Liver (tissue), 8 donors: ENCODE measurements at regions not wholly inside any gene's neighbourhood (a gene's known extent, or its start where the extent isn't known, plus 50 kb on each side); places are given as distances from the start of the nearest gene placed in this dataset.
"Not testable (repeated sequence)": the region's sequence is repeated elsewhere in the genome, so short reads cannot be mapped to it uniquely, and the experiment has no call there.

ENCODE experiments used
- DNase-seq: peaks from one replicate; pipeline ENCODE4 v3.0.0-alpha.2; 2017; ENCODE audit warnings: low spot score
- H3K27ac ChIP-seq, 2 donors: one replicate each; pipeline ENCODE4 v1.7.0; 2013; ENCODE audit warnings: inconsistent platforms in 2 of 2, low read length in 2 of 2, control low read depth in 1 of 2, low read depth in 1 of 2, mild to moderate bottlenecking in 1 of 2
- H3K27me3 ChIP-seq, 4 donors: one replicate each; pipeline versions ENCODE4 v1.6.1 to v1.7.0; 2013; ENCODE audit warnings: low read length in 3 of 4, inconsistent platforms in 1 of 4, mild to moderate bottlenecking in 1 of 4, moderate library complexity in 1 of 4; ENCODE audit not compliant: control insufficient read depth in 4 of 4, insufficient read depth in 4 of 4
- H3K36me3 ChIP-seq, 4 donors: one replicate each; pipeline versions ENCODE4 v1.6.1 to v1.7.0; 2013; ENCODE audit warnings: low read length in 3 of 4, mild to moderate bottlenecking in 3 of 4, low read depth in 1 of 4, moderate library complexity in 1 of 4; ENCODE audit not compliant: control insufficient read depth in 4 of 4, insufficient read depth in 3 of 4
- H3K4me1 ChIP-seq, 4 donors: one replicate each; pipeline versions ENCODE4 v1.6.1 to v1.7.0; 2013; ENCODE audit warnings: low read length in 3 of 4, mild to moderate bottlenecking in 3 of 4, moderate library complexity in 1 of 4; ENCODE audit not compliant: control insufficient read depth in 4 of 4, insufficient read depth in 4 of 4
- H3K4me3 ChIP-seq, 3 donors: one replicate each; pipeline versions ENCODE4 v1.6.1 to v1.7.0; 2013; ENCODE audit warnings: low read length in 3 of 3, control low read depth in 1 of 3, low read depth in 1 of 3, mild to moderate bottlenecking in 1 of 3
- H3K9ac ChIP-seq, 2 donors: one replicate each; pipeline ENCODE4 v1.7.0; 2013; ENCODE audit warnings: low read length in 2 of 2, mild to moderate bottlenecking in 2 of 2, moderate library complexity in 2 of 2, control low read depth in 1 of 2, low read depth in 1 of 2
- H3K9me3 ChIP-seq, 4 donors: one replicate each; pipeline versions ENCODE4 v1.6.1 to v1.7.0; 2013; ENCODE audit warnings: low read length in 3 of 4; ENCODE audit not compliant: control insufficient read depth in 4 of 4
- ATF3 ChIP-seq: IDR thresholded peaks from 2 replicates; pipeline ENCODE4 v1.6.1; 2016; ENCODE audit warnings: antibody characterized with exemption
- EGR1 ChIP-seq, 2 donors: IDR thresholded peaks; 2 replicates each; pipeline ENCODE4 v1.6.1; 2016 to 2018; ENCODE audit warnings: antibody characterized with exemption in 2 of 2, low read depth in 2 of 2
- FOXA1 ChIP-seq: IDR thresholded peaks from 2 replicates; pipeline ENCODE4 v1.6.1; 2016; ENCODE audit warnings: antibody characterized with exemption
- FOXA2 ChIP-seq: IDR thresholded peaks from 2 replicates; pipeline ENCODE4 v1.6.1; 2016; ENCODE audit warnings: antibody characterized with exemption
- GABPA ChIP-seq, 2 donors: IDR thresholded peaks in 1 of 2; conservative IDR thresholded peaks in 1 of 2; 2 replicates each; pipeline ENCODE4 v1.6.1; 2016; ENCODE audit warnings: antibody characterized with exemption in 2 of 2, mild to moderate bottlenecking in 1 of 2, moderate library complexity in 1 of 2
- HNF4A ChIP-seq, 2 donors: conservative IDR thresholded peaks; 2 replicates each; pipeline ENCODE4 v1.6.1; 2016; ENCODE audit warnings: antibody characterized with exemption in 2 of 2, mild to moderate bottlenecking in 2 of 2
- HNF4G ChIP-seq: IDR thresholded peaks from 2 replicates; pipeline ENCODE4 v1.6.1; 2016; ENCODE audit warnings: antibody characterized with exemption
- JUND ChIP-seq, 2 donors: IDR thresholded peaks; 2 replicates each; pipeline ENCODE4 v1.6.1; 2016; ENCODE audit warnings: antibody characterized with exemption in 2 of 2
- NR2F2 ChIP-seq: IDR thresholded peaks from 2 replicates; pipeline ENCODE4 v1.6.1; 2016; ENCODE audit warnings: antibody characterized with exemption
- RAD21 ChIP-seq, 2 donors: IDR thresholded peaks; 2 replicates each; pipeline ENCODE4 v1.6.1; 2016; ENCODE audit warnings: antibody characterized with exemption in 2 of 2, mild to moderate bottlenecking in 2 of 2
- REST ChIP-seq: IDR thresholded peaks from 2 replicates; pipeline ENCODE4 v1.6.1; 2016; ENCODE audit warnings: antibody characterized with exemption, mild to moderate bottlenecking
- RXRA ChIP-seq, 2 donors: IDR thresholded peaks; 2 replicates each; pipeline ENCODE4 v1.6.1; 2017 to 2018; ENCODE audit warnings: antibody characterized with exemption in 2 of 2, mild to moderate bottlenecking in 1 of 2
- SP1 ChIP-seq: IDR thresholded peaks from 2 replicates; pipeline ENCODE4 v1.6.1; 2018; ENCODE audit warnings: antibody characterized with exemption, mild to moderate bottlenecking
- TAF1 ChIP-seq: conservative IDR thresholded peaks from 2 replicates; pipeline ENCODE4 v1.6.1; 2016; ENCODE audit warnings: antibody characterized with exemption, mild to moderate bottlenecking
- YY1 ChIP-seq: IDR thresholded peaks from 2 replicates; pipeline ENCODE4 v1.6.1; 2016; ENCODE audit warnings: antibody characterized with exemption, mild to moderate bottlenecking
- ZBTB33 ChIP-seq: IDR thresholded peaks from 2 replicates; pipeline ENCODE4 v1.6.1; 2016; ENCODE audit warnings: antibody characterized with exemption
- WGBS: extraction: QIAGEN DNeasy Blood & Tissue Kit; methylation state at CpG from one replicate; pipeline ENCODE4 v1.1.7; 2013; 5-methylcytosine and 5-hydroxymethylcytosine counted together
- TF ChIP-seq, protein P1 (sequence below): fragments of 150-350 bp; IDR thresholded peaks from 2 replicates; pipeline ENCODE4 v1.5.1; 2017; ENCODE audit warnings: improper control_type of control experiment, low read depth, low read length; ENCODE audit not compliant: missing input control
- TF ChIP-seq, protein P2 (sequence below): IDR thresholded peaks from 2 replicates; pipeline ENCODE4 v1.6.1; 2016; ENCODE audit warnings: antibody characterized with exemption
- donor health status: healthy.
- donor health status: healthy.
- donor health status: healthy.
- donor health status: healthy.
- donor health status: healthy.

DNA sequence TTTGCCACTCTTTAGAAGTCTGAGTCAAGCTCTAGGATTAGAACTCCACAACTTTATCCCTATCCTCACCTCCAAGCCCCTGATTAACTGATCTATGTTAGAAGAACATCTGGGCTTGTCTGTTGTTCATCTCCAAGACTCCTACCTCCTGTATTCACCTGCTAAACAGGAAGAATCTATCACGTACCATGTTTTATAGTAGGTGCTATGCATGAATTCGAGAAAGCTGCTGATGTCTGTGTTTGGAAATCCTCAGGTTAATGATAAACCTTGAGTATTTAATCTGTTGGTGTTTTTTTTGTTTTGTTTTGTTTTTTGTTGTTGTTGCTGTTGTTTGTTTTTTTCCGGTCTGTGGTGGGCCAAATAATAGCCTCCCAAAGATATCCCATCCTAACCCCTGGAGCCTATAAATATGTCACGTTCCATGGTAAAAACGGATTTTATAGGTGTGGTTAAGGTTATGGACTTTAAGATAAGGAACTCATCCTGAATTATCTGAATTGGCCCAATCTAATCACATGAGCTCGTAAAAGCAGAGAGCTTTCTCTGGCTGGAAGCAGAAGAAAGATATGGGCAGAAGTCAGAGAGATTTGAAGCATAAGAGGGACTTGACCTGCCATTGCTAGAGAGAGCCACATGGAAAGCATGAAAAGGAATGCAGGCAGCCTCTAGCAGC is 101.2 kb upstream of the DUSP21 start:
- DNase-seq: no peak
- 45% methylated on average over 6 of the region's 6 CpGs for WGBS
- TF ChIP-seq FOXA2: no peak
- TF ChIP-seq ZBTB33: no peak
- TF ChIP-seq RAD21 (IDR thresholded peaks at IDR 0.05): no peak
- no peak for TF ChIP-seq REST
- TF ChIP-seq EGR1 (IDR thresholded peaks at IDR 0.05; ENCODE audit: low read depth in 2 of 2): no peak
- no peak for TF ChIP-seq FOXA1
- TF ChIP-seq RXRA (IDR thresholded peaks at IDR 0.05): no peak
- no peak for TF ChIP-seq ATF3
- no peak for TF ChIP-seq SP1
- TF ChIP-seq JUND (IDR thresholded peaks at IDR 0.05): no peak
- no peak for TF ChIP-seq NR2F2
- TF ChIP-seq HNF4G: no peak
- TF ChIP-seq GABPA (IDR thresholded peaks at IDR 0.05 in 1 of 2, conservative IDR thresholded peaks at IDR 0.05 in 1 of 2): no peak
- no peak for TF ChIP-seq YY1
- TF ChIP-seq, protein P1, sequence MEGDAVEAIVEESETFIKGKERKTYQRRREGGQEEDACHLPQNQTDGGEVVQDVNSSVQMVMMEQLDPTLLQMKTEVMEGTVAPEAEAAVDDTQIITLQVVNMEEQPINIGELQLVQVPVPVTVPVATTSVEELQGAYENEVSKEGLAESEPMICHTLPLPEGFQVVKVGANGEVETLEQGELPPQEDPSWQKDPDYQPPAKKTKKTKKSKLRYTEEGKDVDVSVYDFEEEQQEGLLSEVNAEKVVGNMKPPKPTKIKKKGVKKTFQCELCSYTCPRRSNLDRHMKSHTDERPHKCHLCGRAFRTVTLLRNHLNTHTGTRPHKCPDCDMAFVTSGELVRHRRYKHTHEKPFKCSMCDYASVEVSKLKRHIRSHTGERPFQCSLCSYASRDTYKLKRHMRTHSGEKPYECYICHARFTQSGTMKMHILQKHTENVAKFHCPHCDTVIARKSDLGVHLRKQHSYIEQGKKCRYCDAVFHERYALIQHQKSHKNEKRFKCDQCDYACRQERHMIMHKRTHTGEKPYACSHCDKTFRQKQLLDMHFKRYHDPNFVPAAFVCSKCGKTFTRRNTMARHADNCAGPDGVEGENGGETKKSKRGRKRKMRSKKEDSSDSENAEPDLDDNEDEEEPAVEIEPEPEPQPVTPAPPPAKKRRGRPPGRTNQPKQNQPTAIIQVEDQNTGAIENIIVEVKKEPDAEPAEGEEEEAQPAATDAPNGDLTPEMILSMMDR: no peak
- TF ChIP-seq, protein P2, sequence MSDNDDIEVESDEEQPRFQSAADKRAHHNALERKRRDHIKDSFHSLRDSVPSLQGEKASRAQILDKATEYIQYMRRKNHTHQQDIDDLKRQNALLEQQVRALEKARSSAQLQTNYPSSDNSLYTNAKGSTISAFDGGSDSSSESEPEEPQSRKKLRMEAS: no peak
- TF ChIP-seq TAF1: no peak
- TF ChIP-seq HNF4A (conservative IDR thresholded peaks at IDR 0.05): no peak

DNA sequence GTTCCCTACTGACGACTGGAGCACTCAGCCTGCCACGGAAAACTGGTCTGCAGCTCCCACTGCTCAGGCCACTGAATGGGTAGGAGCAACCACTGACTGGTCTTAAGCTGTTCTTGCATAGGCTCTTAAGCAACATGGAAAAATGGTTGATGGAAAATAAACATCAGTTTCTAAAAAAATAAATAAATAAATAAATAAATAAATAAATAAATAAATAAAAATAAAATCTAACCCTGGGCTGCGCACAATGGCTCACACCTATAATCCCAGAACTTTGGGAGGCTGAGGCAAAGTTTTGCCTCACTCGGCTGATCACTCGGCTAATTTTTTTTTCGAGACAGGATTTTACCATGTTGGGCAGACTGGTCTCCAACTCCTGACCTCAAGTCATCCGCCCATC is 102.0 kb upstream of the DUSP21 start:
- 87% methylated on average over 7 of the region's 7 CpGs for WGBS
- not testable (repeated sequence) for H3K27ac ChIP-seq, H3K4me3 ChIP-seq, H3K36me3 ChIP-seq, H3K4me1 ChIP-seq, H3K9me3 ChIP-seq, DNase-seq, H3K9ac ChIP-seq, H3K27me3 ChIP-seq

More for the DNA sequence above, 101.2 kb upstream of the DUSP21 start:
- no peak overlapping the region for H3K9ac ChIP-seq
- no peak overlapping the region for H3K4me3 ChIP-seq
- no peaks in the 10 kb centered on the region for H3K27me3 ChIP-seq
- no peaks in the 10 kb centered on the region for H3K9me3 ChIP-seq
- H3K27ac ChIP-seq: no peak overlapping the region
- no peaks in the 10 kb centered on the region for H3K4me1 ChIP-seq
- no peaks in the 10 kb centered on the region for H3K36me3 ChIP-seq

DNA sequence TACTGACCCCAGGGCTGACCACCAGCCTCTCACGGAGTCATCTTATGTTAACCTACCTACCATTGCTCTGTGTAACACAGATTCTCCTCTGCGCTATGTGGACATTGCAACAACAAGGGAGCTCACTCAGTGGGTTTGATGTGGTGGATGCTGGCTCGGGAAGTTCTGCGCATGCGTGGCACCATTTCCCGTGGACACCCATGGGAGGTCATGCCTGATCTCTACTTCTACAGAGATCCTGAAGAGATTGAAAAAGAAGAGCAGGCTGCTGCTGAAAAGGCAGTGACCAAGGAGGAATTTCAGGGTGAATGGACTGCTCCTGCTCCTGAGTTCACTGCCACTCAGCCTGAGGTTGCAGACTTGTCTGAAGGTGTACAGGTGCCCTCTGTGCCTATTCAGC is 102.4 kb upstream of the DUSP21 start:
- not testable (repeated sequence) for H3K36me3 ChIP-seq, H3K4me3 ChIP-seq, H3K27ac ChIP-seq, DNase-seq, H3K9ac ChIP-seq, H3K9me3 ChIP-seq, H3K4me1 ChIP-seq, H3K27me3 ChIP-seq
- 77% methylated on average over 6 of the region's 6 CpGs for WGBS
